Mammary epithelial cell (primary cell): ENCODE measurements at regions not wholly inside any gene's neighbourhood (a gene's known extent, or its start where the extent isn't known, plus 50 kb on each side); places are given as distances from the start of the nearest gene placed in this dataset.
"Not testable (repeated sequence)": the region's sequence is repeated elsewhere in the genome, so short reads cannot be mapped to it uniquely, and the experiment has no call there.

Experiments used
- EZH2 ChIP-seq: IDR thresholded peaks from 2 replicates; pipeline ENCODE4 v1.6.1; 2012; ENCODE audit warnings: low read length, inconsistent platforms, borderline replicate concordance
- TF ChIP-seq, protein P1 (sequence below), 2 donors: IDR thresholded peaks in 1 of 2; conservative IDR thresholded peaks in 1 of 2; 2 replicates each; pipeline ENCODE4 v1.5.1; 2011 to 2012; ENCODE audit warnings: inconsistent platforms in 2 of 2, low read length in 2 of 2, mild to moderate bottlenecking in 2 of 2, control low read depth in 1 of 2, low read depth in 1 of 2; ENCODE audit not compliant: insufficient read depth in 1 of 2; ENCODE audit errors: extremely low read depth in 1 of 2

DNA sequence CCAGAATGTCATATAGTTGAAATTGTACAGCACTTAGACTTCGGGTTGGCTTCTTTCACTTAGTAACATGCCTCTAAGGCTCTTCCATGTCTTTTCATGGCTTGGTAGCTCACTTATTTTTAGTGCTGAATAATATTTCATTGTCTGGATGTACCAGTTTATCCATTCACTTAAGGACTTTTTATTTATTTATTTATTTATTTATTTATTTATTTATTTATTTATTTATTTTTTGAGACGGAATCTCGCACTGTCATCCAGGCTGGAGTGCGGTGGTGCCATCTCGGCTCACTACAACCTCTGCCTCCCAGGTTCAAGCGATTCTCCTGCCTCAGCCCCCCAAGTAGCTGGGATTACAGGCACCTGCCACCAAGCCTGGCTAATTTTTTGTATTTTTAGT is 132.9 kb upstream of the ELAC2 start:
- TF ChIP-seq EZH2 = not testable (repeated sequence)
- TF ChIP-seq, protein P1, sequence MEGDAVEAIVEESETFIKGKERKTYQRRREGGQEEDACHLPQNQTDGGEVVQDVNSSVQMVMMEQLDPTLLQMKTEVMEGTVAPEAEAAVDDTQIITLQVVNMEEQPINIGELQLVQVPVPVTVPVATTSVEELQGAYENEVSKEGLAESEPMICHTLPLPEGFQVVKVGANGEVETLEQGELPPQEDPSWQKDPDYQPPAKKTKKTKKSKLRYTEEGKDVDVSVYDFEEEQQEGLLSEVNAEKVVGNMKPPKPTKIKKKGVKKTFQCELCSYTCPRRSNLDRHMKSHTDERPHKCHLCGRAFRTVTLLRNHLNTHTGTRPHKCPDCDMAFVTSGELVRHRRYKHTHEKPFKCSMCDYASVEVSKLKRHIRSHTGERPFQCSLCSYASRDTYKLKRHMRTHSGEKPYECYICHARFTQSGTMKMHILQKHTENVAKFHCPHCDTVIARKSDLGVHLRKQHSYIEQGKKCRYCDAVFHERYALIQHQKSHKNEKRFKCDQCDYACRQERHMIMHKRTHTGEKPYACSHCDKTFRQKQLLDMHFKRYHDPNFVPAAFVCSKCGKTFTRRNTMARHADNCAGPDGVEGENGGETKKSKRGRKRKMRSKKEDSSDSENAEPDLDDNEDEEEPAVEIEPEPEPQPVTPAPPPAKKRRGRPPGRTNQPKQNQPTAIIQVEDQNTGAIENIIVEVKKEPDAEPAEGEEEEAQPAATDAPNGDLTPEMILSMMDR (conservative IDR thresholded peaks at IDR 0.05 in 1 of 2, IDR thresholded peaks at IDR 0.05 in 1 of 2; ENCODE audit: extremely low read depth in 1 of 2, insufficient read depth in 1 of 2, low read depth in 1 of 2, low read length in 2 of 2) = not testable (repeated sequence)
